Fibroblast of lung (primary cell): ENCODE measurements at regions not wholly inside any gene's neighbourhood (a gene's known extent, or its start where the extent isn't known, plus 50 kb on each side); places are given as distances from the start of the nearest gene placed in this dataset.

Experiments
- EZH2 ChIP-seq: IDR thresholded peaks from 2 replicates; pipeline ENCODE4 v1.5.1; 2012; ENCODE audit warnings: low read length, control low read depth, mild to moderate bottlenecking; ENCODE audit errors: missing control alignments
- TF ChIP-seq, protein P1 (sequence below), 2 donors: IDR thresholded peaks in 1 of 2; conservative IDR thresholded peaks in 1 of 2; 1 replicate in 1 of 2; 2 replicates in 1 of 2; pipeline ENCODE4 v1.5.1; 2011 to 2012; ENCODE audit warnings: low read length in 2 of 2, control low read depth in 1 of 2, inconsistent platforms in 1 of 2, low read depth in 1 of 2, mild to moderate bottlenecking in 1 of 2

DNA sequence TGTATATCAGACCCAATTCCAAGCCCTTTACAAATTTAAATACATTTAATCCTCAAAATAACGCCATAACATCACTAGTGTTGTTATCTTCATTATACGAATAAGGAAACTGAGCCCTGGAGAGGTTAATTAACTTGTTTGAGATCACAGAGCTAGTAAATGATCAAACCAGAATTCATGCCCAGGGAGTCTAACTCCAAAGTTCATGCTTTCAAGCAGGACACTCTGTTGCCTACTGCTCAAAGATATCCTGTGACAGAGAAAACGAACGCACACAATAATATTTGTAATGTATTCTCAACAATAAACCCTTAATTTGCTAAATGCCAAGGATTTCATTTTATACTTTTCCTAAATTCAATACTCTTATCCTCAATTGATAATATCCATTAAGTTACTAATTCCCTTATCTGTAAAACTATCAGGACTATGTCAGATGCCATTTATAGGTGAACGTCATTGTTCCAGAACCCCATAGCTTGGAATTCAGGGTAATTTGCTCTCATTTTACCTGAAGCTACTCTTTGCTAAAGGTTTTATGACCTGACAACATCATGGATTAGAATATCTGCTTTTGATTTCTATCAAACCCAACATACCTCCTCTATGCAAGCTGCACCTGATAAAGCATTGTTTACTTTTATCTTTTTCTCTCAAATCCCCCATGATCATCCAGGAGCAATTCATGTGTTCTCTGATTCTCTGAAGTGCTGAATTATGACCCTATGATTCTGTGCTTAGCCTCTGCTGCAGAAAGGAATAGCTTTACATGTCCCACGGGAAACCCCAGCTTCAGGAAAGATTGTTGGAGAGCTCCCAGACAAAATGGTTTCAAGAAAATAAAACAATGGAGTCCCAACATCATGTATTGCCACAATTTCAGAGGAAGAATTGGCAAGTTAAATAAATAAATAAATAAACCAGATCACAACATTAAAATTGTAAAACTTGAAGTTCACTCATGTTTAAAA, 150.2 kb upstream of the CDK1 start:
- TF ChIP-seq, protein P1, sequence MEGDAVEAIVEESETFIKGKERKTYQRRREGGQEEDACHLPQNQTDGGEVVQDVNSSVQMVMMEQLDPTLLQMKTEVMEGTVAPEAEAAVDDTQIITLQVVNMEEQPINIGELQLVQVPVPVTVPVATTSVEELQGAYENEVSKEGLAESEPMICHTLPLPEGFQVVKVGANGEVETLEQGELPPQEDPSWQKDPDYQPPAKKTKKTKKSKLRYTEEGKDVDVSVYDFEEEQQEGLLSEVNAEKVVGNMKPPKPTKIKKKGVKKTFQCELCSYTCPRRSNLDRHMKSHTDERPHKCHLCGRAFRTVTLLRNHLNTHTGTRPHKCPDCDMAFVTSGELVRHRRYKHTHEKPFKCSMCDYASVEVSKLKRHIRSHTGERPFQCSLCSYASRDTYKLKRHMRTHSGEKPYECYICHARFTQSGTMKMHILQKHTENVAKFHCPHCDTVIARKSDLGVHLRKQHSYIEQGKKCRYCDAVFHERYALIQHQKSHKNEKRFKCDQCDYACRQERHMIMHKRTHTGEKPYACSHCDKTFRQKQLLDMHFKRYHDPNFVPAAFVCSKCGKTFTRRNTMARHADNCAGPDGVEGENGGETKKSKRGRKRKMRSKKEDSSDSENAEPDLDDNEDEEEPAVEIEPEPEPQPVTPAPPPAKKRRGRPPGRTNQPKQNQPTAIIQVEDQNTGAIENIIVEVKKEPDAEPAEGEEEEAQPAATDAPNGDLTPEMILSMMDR (conservative IDR thresholded peaks at IDR 0.05 in 1 of 2, IDR thresholded peaks at IDR 0.05 in 1 of 2; ENCODE audit: low read depth in 1 of 2, low read length in 2 of 2), result no peak
- no peak for TF ChIP-seq EZH2
